ENCODE measurements at regions not wholly inside any gene's neighbourhood (a gene's known extent, or its start where the extent isn't known, plus 50 kb on each side); places are given as distances from the start of the nearest gene placed in this dataset.

DNA sequence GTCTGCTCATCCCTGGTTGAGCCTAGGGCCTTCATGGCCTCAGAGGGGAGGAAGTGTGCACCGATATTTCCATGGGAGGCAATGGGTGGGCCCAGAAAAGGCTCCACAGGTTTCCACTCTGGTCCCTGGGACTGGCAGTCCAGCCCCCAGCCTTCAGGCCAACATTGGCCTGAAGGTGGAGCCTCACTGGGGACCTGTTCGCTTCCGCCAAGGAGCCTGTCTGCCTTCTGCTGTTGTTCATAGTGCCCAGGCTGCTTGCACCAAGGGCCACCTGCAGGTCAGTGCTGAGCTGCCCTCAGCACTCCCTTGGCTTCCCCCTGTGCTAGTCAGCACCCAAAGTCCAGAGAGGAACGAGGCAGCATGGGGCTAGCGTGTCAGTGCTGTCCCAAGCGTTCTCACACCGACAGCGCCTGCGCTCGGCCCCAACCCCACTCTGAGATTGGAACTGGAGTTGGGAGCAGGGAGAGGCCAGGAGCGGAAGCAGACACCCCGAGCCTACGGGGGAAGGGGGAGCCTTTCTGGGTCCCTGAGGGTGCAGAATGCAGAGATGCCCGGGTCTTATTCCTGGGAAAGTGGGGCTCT, 720.7 kb downstream of the PCDH18 start:
- H2AFZ ChIP-seq (ENCODE audit: control insufficient read depth, low read depth, low read length): no peak overlapping the region
- ATAC-seq (no peak; the same call in 2 of the 3 replicates), FAIRE-seq (no peak), DNase-seq (ENCODE audit: low read depth, low spot score) (no peak)
- intact Hi-C loops (cut with micrococcal nuclease; ENCODE audit: unreplicated experiment) (no loop called here), in situ Hi-C loops (cut with MboI) (no loop called here)
- H4K20me1 ChIP-seq (ENCODE audit: control insufficient read depth, insufficient read depth): no peaks in the 10 kb centered on the region
- H3K9me3 ChIP-seq (replicated peaks; ENCODE audit: control insufficient read depth, insufficient read depth, low read length): no peaks in the 10 kb centered on the region
- no peak overlapping the region for H3K4me2 ChIP-seq (ENCODE audit: control insufficient read depth, insufficient read depth)
- H3K27ac ChIP-seq (ENCODE audit: control insufficient read depth, insufficient read depth): no peak overlapping the region
- no peaks in the 10 kb centered on the region for H3K79me2 ChIP-seq (ENCODE audit: control insufficient read depth, insufficient read depth, low read length)
- no peak overlapping the region for H3K4me3 ChIP-seq
- no peaks in the 10 kb centered on the region for H3K36me3 ChIP-seq (ENCODE audit: control insufficient read depth in 2 of 2, insufficient read depth in 2 of 2, low read length in 1 of 2)
- WGBS (ENCODE audit: insufficient coverage, insufficient replicate concordance, low lambda C conversion rate, missing lambda C conversion rate): 63% methylated on average over 14 of the region's 14 CpGs
- H3K27me3 ChIP-seq (replicated peaks in 1 of 2; ENCODE audit: control insufficient read depth in 2 of 2, insufficient read depth in 2 of 2, low read length in 1 of 2): no peaks in the 10 kb centered on the region
- no peak overlapping the region for H3K9ac ChIP-seq (ENCODE audit: control insufficient read depth, insufficient read depth, low read length)
- ChIA-PET SMC1A (ENCODE audit: uncharacterized antibody, unreplicated experiment) (no interaction called here), POLR2A (no interaction called here), CTCF (interaction anchor here (0.8 to 1.1 kb wide), 3 partner anchors 15 to 53 kb away, joined by 3 to 4 read pairs (median 3); no protein-coding TSS in a partner anchor), RAD21 (ENCODE audit: unreplicated experiment) (no interaction called here)
- TF ChIP-seq TCF3 (IDR thresholded peaks at IDR 0.05; ENCODE audit: borderline replicate concordance, insufficient read depth, low read depth, low read length) (no peak), POLR2AphosphoS2 (IDR thresholded peaks at IDR 0.05; ENCODE audit: low read depth, low read length) (no peak), RB1 (IDR thresholded peaks at IDR 0.05; ENCODE audit: borderline replicate concordance) (no peak), RAD51 (IDR thresholded peaks at IDR 0.05) (no peak), MYC (IDR thresholded peaks at IDR 0.05; ENCODE audit: insufficient read depth, insufficient read length, insufficient replicate concordance, low read length, severe bottlenecking) (no peak), ASH2L (IDR thresholded peaks at IDR 0.05; ENCODE audit: borderline replicate concordance, low read depth) (no peak), BRCA1 (IDR thresholded peaks at IDR 0.05; ENCODE audit: low read depth, low read length) (no peak), CREM (IDR thresholded peaks at IDR 0.05; ENCODE audit: low read depth) (no peak)
- TF ChIP-seq, protein P1, sequence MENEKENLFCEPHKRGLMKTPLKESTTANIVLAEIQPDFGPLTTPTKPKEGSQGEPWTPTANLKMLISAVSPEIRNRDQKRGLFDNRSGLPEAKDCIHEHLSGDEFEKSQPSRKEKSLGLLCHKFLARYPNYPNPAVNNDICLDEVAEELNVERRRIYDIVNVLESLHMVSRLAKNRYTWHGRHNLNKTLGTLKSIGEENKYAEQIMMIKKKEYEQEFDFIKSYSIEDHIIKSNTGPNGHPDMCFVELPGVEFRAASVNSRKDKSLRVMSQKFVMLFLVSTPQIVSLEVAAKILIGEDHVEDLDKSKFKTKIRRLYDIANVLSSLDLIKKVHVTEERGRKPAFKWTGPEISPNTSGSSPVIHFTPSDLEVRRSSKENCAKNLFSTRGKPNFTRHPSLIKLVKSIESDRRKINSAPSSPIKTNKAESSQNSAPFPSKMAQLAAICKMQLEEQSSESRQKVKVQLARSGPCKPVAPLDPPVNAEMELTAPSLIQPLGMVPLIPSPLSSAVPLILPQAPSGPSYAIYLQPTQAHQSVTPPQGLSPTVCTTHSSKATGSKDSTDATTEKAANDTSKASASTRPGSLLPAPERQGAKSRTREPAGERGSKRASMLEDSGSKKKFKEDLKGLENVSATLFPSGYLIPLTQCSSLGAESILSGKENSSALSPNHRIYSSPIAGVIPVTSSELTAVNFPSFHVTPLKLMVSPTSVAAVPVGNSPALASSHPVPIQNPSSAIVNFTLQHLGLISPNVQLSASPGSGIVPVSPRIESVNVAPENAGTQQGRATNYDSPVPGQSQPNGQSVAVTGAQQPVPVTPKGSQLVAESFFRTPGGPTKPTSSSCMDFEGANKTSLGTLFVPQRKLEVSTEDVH (IDR thresholded peaks at IDR 0.05; ENCODE audit: low read depth, partially characterized antibody): no peak
- no peaks in the 10 kb centered on the region for H3K4me1 ChIP-seq (ENCODE audit: control insufficient read depth, insufficient read depth, low read length)
- no TSS peak for BruUV-seq (replicated peaks)
